Prostate gland (tissue), 2 donors: ENCODE measurements at regions not wholly inside any gene's neighbourhood (a gene's known extent, or its start where the extent isn't known, plus 50 kb on each side); places are given as distances from the start of the nearest gene placed in this dataset.

Source experiments
- DNase-seq: peaks from one replicate; pipeline ENCODE4 v3.0.0-alpha.2; 2019; ENCODE audit warnings: low spot score
- H3K27ac ChIP-seq, 2 donors: fragments of 200-600 bp; sonication (generic); 2 replicates each; pipeline ENCODE4 v1.5.1; 2017 to 2019
- H3K27me3 ChIP-seq: fragments of 200-600 bp; sonication (generic); replicated peaks from 2 replicates; pipeline ENCODE4 v1.5.1; 2019; ENCODE audit not compliant: insufficient read depth
- H3K36me3 ChIP-seq, 2 donors: fragments of 200-600 bp; sonication (generic); 1 replicate in 1 of 2; 2 replicates in 1 of 2; pipeline versions ENCODE4 v1.5.1 to v1.8.1; 2017 to 2019
- H3K4me1 ChIP-seq: fragments of 200-600 bp; sonication (generic); replicated peaks from 2 replicates; pipeline ENCODE4 v1.5.1; 2019
- H3K4me3 ChIP-seq, 2 donors: fragments of 200-600 bp; sonication (generic); 2 replicates each; pipeline ENCODE4 v1.5.1; 2017 to 2019
- H3K9me3 ChIP-seq: fragments of 200-600 bp; sonication (generic); 2 replicates; pipeline ENCODE4 v1.5.1; 2017
- CTCF ChIP-seq, 4 experiments: fragments of 200-600 bp in 2 of 4; fragments of 450-650 bp in 2 of 4; sonication (generic) in 2 of 4; IDR thresholded peaks; 1 replicate in 3 of 4; 2 replicates in 1 of 4; pipeline ENCODE4 v1.5.1; 2016 to 2019; ENCODE audit warnings: antibody characterized with exemption in 4 of 4, mild to moderate bottlenecking in 2 of 4, moderate library complexity in 2 of 4
- POLR2A ChIP-seq: fragments of 450-650 bp; IDR thresholded peaks from one replicate; pipeline ENCODE4 v1.6.1; 2016; ENCODE audit warnings: antibody characterized with exemption, mild to moderate bottlenecking
- POLR2AphosphoS5 ChIP-seq: sonication (generic); formaldehyde crosslinking; IDR thresholded peaks from one replicate; pipeline ENCODE4 v1.6.1; 2017; ENCODE audit warnings: antibody characterized with exemption
- WGBS: methylation state at CpG from one replicate; pipeline ENCODE4 v1.1.5; 2018; 5-methylcytosine and 5-hydroxymethylcytosine counted together
- intact Hi-C: fragments of 100-400 bp; cut with DNase I; formaldehyde crosslinking; loops from one replicate; pipeline ENCODE4 v1.14.2; 2022

- Histone ChIP-seq H3K9me3 (no peaks in the 10 kb centered on the region), H3K4me1 (no peaks in the 10 kb centered on the region), H3K27me3 (no peaks in the 10 kb centered on the region), H3K27ac (no peak overlapping the region), H3K36me3 (no peaks in the 10 kb centered on the region), H3K4me3 (no peak overlapping the region)
- intact Hi-C loops: no loop called here
- 48% methylated on average over 1 of the region's 1 CpG for WGBS
- TF ChIP-seq POLR2A: no peak
- no peak for TF ChIP-seq POLR2AphosphoS5
- TF ChIP-seq CTCF (IDR thresholded peaks at IDR 0.05): no peak
- DNase-seq: no peak
Observed at GRCh38 chr14:49425921-49426320, 160.3 kb downstream of the RPS29 start.

GRCh38 chr14:49424436-49425331 lies 161.5 kb downstream of the RPS29 start:
- H3K9me3 ChIP-seq: no peaks in the 10 kb centered on the region

GRCh38 chr14:49420201-49420600 lies 166.0 kb downstream of the RPS29 start:
- H3K27me3 ChIP-seq: no peaks in the 10 kb centered on the region
- TF ChIP-seq CTCF (IDR thresholded peaks at IDR 0.05): no peak
- no peak for TF ChIP-seq POLR2AphosphoS5
- TF ChIP-seq POLR2A: no peak
- 94% methylated on average over 3 of the region's 3 CpGs for WGBS
- intact Hi-C loops: no loop called here
- H3K4me3 ChIP-seq: no peak overlapping the region
- DNase-seq: no peak
- no peaks in the 10 kb centered on the region for H3K36me3 ChIP-seq
- no peaks in the 10 kb centered on the region for H3K4me1 ChIP-seq
- no peaks in the 10 kb centered on the region for H3K9me3 ChIP-seq
- H3K27ac ChIP-seq: no peak overlapping the region

More at GRCh38 chr14:49424436-49425331, 161.5 kb downstream of the RPS29 start:
- TF ChIP-seq CTCF (IDR thresholded peaks at IDR 0.05) (no peak), POLR2AphosphoS5 (no peak), POLR2A (no peak)
- no peak overlapping the region for H3K4me3 ChIP-seq
- no peak overlapping the region for H3K27ac ChIP-seq
- 82% methylated on average over 4 of the region's 4 CpGs for WGBS
- no peaks in the 10 kb centered on the region for H3K4me1 ChIP-seq
- no peaks in the 10 kb centered on the region for H3K36me3 ChIP-seq
- intact Hi-C loops: no loop called here
- H3K27me3 ChIP-seq: no peaks in the 10 kb centered on the region
- no peak for DNase-seq

GRCh38 chr14:49418789-49419188 lies 167.4 kb downstream of the RPS29 start:
- 81% methylated on average over 4 of the region's 4 CpGs for WGBS
- Histone ChIP-seq H3K27me3 (no peaks in the 10 kb centered on the region), H3K9me3 (no peaks in the 10 kb centered on the region), H3K36me3 (no peaks in the 10 kb centered on the region), H3K27ac (no peak overlapping the region), H3K4me1 (no peaks in the 10 kb centered on the region), H3K4me3 (no peak overlapping the region)
- TF ChIP-seq POLR2AphosphoS5 (no peak), POLR2A (no peak), CTCF (IDR thresholded peaks at IDR 0.05) (no peak)
- intact Hi-C loops: no loop called here
- DNase-seq: no peak

- H3K4me3 ChIP-seq: no peak overlapping the region
- intact Hi-C loops: no loop called here
- no peaks in the 10 kb centered on the region for H3K36me3 ChIP-seq
- no peak for DNase-seq
- no peaks in the 10 kb centered on the region for H3K27me3 ChIP-seq
- H3K27ac ChIP-seq: no peak overlapping the region
- TF ChIP-seq POLR2A (no peak), CTCF (IDR thresholded peaks at IDR 0.05) (no peak), POLR2AphosphoS5 (no peak)
- H3K9me3 ChIP-seq: no peaks in the 10 kb centered on the region
- H3K4me1 ChIP-seq: no peaks in the 10 kb centered on the region
Observed at GRCh38 chr14:49417790-49418189, 168.4 kb downstream of the RPS29 start.
